ENCODE measurements at regions not wholly inside any gene's neighbourhood (a gene's known extent, or its start where the extent isn't known, plus 50 kb on each side); places are given as distances from the start of the nearest gene placed in this dataset.

- no peak for DNase-seq (ENCODE audit: low spot score)
- Histone ChIP-seq H3K27me3 (no peaks in the 10 kb centered on the region), H3K4me1 (ENCODE audit: insufficient read depth) (no peaks in the 10 kb centered on the region), H3K9me3 (ENCODE audit: low read depth) (no peaks in the 10 kb centered on the region), H2AFZ (no peak overlapping the region), H3K4me2 (no peak overlapping the region), H3K36me3 (replicated peaks; ENCODE audit: insufficient read depth, low read depth) (no peaks in the 10 kb centered on the region), H3K9me2 (replicated peaks; ENCODE audit: insufficient read depth) (no peaks in the 10 kb centered on the region), H4K20me1 (ENCODE audit: insufficient read depth, poor library complexity, severe bottlenecking) (no peaks in the 10 kb centered on the region), H3K27ac (no peak overlapping the region), H3K4me3 (no peak overlapping the region), H3K79me2 (no peaks in the 10 kb centered on the region)
- no peak for TF ChIP-seq EZH2phosphoT487 (IDR thresholded peaks at IDR 0.05; ENCODE audit: low read depth, severe bottlenecking, unreplicated experiment)
- TF ChIP-seq EZH2 (IDR thresholded peaks at IDR 0.05; ENCODE audit: borderline replicate concordance), result no peak
- TF ChIP-seq, protein P1, sequence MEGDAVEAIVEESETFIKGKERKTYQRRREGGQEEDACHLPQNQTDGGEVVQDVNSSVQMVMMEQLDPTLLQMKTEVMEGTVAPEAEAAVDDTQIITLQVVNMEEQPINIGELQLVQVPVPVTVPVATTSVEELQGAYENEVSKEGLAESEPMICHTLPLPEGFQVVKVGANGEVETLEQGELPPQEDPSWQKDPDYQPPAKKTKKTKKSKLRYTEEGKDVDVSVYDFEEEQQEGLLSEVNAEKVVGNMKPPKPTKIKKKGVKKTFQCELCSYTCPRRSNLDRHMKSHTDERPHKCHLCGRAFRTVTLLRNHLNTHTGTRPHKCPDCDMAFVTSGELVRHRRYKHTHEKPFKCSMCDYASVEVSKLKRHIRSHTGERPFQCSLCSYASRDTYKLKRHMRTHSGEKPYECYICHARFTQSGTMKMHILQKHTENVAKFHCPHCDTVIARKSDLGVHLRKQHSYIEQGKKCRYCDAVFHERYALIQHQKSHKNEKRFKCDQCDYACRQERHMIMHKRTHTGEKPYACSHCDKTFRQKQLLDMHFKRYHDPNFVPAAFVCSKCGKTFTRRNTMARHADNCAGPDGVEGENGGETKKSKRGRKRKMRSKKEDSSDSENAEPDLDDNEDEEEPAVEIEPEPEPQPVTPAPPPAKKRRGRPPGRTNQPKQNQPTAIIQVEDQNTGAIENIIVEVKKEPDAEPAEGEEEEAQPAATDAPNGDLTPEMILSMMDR (IDR thresholded peaks at IDR 0.05; ENCODE audit: poor library complexity), result no peak
- 80% methylated on average over 1 of the region's 1 CpG for WGBS (ENCODE audit: low lambda C conversion rate, missing lambda C conversion rate)
These were observed 278.6 kb upstream of the GPR149 start for GRCh38 chr3:154708554-154708953.

DNA sequence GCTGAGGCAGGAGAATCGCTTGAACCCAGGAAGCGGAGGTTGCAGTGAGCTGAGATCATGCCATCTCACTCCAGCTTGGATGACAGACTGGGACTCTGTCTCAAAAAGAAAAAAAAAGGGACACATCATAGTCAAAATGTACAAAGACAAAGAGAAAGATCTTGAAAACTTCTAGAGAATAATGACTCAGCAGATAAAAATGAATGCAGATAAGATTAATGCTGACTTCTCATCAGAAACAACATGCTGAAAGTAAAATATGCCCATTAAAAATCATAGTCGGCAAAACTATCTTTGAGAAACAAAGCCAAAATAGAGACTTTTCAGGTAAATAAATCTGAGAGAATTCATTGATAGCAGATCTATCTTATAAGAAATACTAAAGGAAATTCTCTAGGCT lies 271.1 kb upstream of the GPR149 start:
- DNase-seq (ENCODE audit: low spot score), result no peak
- no peak overlapping the region for H3K4me3 ChIP-seq
- H3K9me2 ChIP-seq (replicated peaks; ENCODE audit: insufficient read depth), result no peaks in the 10 kb centered on the region
- H2AFZ ChIP-seq, result no peak overlapping the region
- WGBS (ENCODE audit: low lambda C conversion rate, missing lambda C conversion rate), result 88% methylated on average over 3 of the region's 3 CpGs
- no peak overlapping the region for H3K27ac ChIP-seq
- H3K4me2 ChIP-seq, result no peak overlapping the region
- no peaks in the 10 kb centered on the region for H3K36me3 ChIP-seq (replicated peaks; ENCODE audit: insufficient read depth, low read depth)
- H4K20me1 ChIP-seq (ENCODE audit: insufficient read depth, poor library complexity, severe bottlenecking), result no peaks in the 10 kb centered on the region
- H3K79me2 ChIP-seq, result no peaks in the 10 kb centered on the region
- no peaks in the 10 kb centered on the region for H3K4me1 ChIP-seq (ENCODE audit: insufficient read depth)
- TF ChIP-seq, protein P1 (IDR thresholded peaks at IDR 0.05; ENCODE audit: poor library complexity), result no peak
- no peak for TF ChIP-seq EZH2 (IDR thresholded peaks at IDR 0.05; ENCODE audit: borderline replicate concordance)
- TF ChIP-seq EZH2phosphoT487 (IDR thresholded peaks at IDR 0.05; ENCODE audit: low read depth, severe bottlenecking, unreplicated experiment), result no peak
- H3K27me3 ChIP-seq, result no peaks in the 10 kb centered on the region
- no peaks in the 10 kb centered on the region for H3K9me3 ChIP-seq (ENCODE audit: low read depth)

GRCh38 chr3:154690413-154690812 lies 260.4 kb upstream of the GPR149 start:
- H3K27ac ChIP-seq, result no peak overlapping the region
- H3K9me3 ChIP-seq (ENCODE audit: low read depth), result no peaks in the 10 kb centered on the region
- no peak overlapping the region for H2AFZ ChIP-seq
- no peak overlapping the region for H3K4me2 ChIP-seq
- no peaks in the 10 kb centered on the region for H3K27me3 ChIP-seq
- no peaks in the 10 kb centered on the region for H4K20me1 ChIP-seq (ENCODE audit: insufficient read depth, poor library complexity, severe bottlenecking)
- no peaks in the 10 kb centered on the region for H3K79me2 ChIP-seq
- TF ChIP-seq, protein P1 (IDR thresholded peaks at IDR 0.05; ENCODE audit: poor library complexity), result no peak
- no peak for TF ChIP-seq EZH2phosphoT487 (IDR thresholded peaks at IDR 0.05; ENCODE audit: low read depth, severe bottlenecking, unreplicated experiment)
- no peak for TF ChIP-seq EZH2 (IDR thresholded peaks at IDR 0.05; ENCODE audit: borderline replicate concordance)
- DNase-seq (ENCODE audit: low spot score), result no peak
- no peak overlapping the region for H3K4me3 ChIP-seq
- H3K9me2 ChIP-seq (replicated peaks; ENCODE audit: insufficient read depth), result peaks cover 3% of the 10 kb centered on the region
- H3K4me1 ChIP-seq (ENCODE audit: insufficient read depth), result no peaks in the 10 kb centered on the region
- H3K36me3 ChIP-seq (replicated peaks; ENCODE audit: insufficient read depth, low read depth), result no peaks in the 10 kb centered on the region

GRCh38 chr3:154684440-154684839 lies 254.4 kb upstream of the GPR149 start:
- Histone ChIP-seq H3K9me3 (ENCODE audit: low read depth) (no peaks in the 10 kb centered on the region), H3K4me1 (ENCODE audit: insufficient read depth) (no peaks in the 10 kb centered on the region), H3K27me3 (no peaks in the 10 kb centered on the region), H4K20me1 (ENCODE audit: insufficient read depth, poor library complexity, severe bottlenecking) (no peaks in the 10 kb centered on the region), H3K4me3 (no peak overlapping the region), H3K36me3 (replicated peaks; ENCODE audit: insufficient read depth, low read depth) (no peaks in the 10 kb centered on the region), H3K79me2 (no peaks in the 10 kb centered on the region), H3K9me2 (replicated peaks; ENCODE audit: insufficient read depth) (no peaks in the 10 kb centered on the region), H2AFZ (no peak overlapping the region), H3K4me2 (no peak overlapping the region), H3K27ac (no peak overlapping the region)
- TF ChIP-seq EZH2phosphoT487 (IDR thresholded peaks at IDR 0.05; ENCODE audit: low read depth, severe bottlenecking, unreplicated experiment), result no peak
- no peak for TF ChIP-seq EZH2 (IDR thresholded peaks at IDR 0.05; ENCODE audit: borderline replicate concordance)
- TF ChIP-seq, protein P1 (IDR thresholded peaks at IDR 0.05; ENCODE audit: poor library complexity), result no peak
- DNase-seq (ENCODE audit: low spot score), result no peak
- 71% methylated on average over 6 of the region's 6 CpGs for WGBS (ENCODE audit: low lambda C conversion rate, missing lambda C conversion rate)

Data from hepatocyte (in vitro differentiated cells).